B cell (primary cell): ENCODE measurements at regions not wholly inside any gene's neighbourhood (a gene's known extent, or its start where the extent isn't known, plus 50 kb on each side); places are given as distances from the start of the nearest gene placed in this dataset.

Experiments used
- ATAC-seq: fragments of 200-7000 bp; cut with Tn5 transposase; one replicate; pipeline ENCODE4 v1.10.0; 2021; ENCODE audit warnings: low read depth, mild to moderate bottlenecking, moderate number of reproducible peaks, moderate library complexity
- CTCF ChIA-PET: fragments of 350-600 bp; sonication (Branson Sonifier 250); formaldehyde crosslinking; loops from one replicate; lab custom pipeline; 2021; ENCODE audit warnings: antibody characterized with exemption, inconsistent platforms; lab: Charles Lee
- POLR2A ChIA-PET: fragments of 350-600 bp; sonication (Branson Sonifier 250); formaldehyde crosslinking; loops from one replicate; lab custom pipeline; 2021; ENCODE audit warnings: antibody characterized with exemption; lab: Charles Lee
- DNase-seq: peaks from one replicate; pipeline ENCODE4 v3.0.0; 2013
- H2AFZ ChIP-seq: 2 replicates; pipeline ENCODE4 v1.6.1; 2012; ENCODE audit warnings: mild to moderate bottlenecking, low read depth, low read length; ENCODE audit not compliant: insufficient read depth, poor library complexity, severe bottlenecking
- H3K27ac ChIP-seq, 2 donors: 1 replicate in 1 of 2; 2 replicates in 1 of 2; pipeline ENCODE4 v1.5.1; 2012 to 2013; ENCODE audit warnings: low read length in 2 of 2, mild to moderate bottlenecking in 2 of 2, moderate library complexity in 1 of 2
- H3K27me3 ChIP-seq, 4 experiments: fragments of 200-600 bp in 1 of 4; sonication (generic) in 1 of 4; replicated peaks in 1 of 4; 1 replicate in 2 of 4; 2 replicates in 2 of 4; pipeline versions ENCODE4 v1.6.1 to v1.7.0; 2013 to 2016; ENCODE audit warnings: low read length in 3 of 4, mild to moderate bottlenecking in 2 of 4, mixed read lengths in 1 of 4, moderate library complexity in 1 of 4; ENCODE audit not compliant: insufficient read depth in 4 of 4, control insufficient read depth in 3 of 4; ENCODE audit errors: control extremely low read depth in 1 of 4
- H3K36me3 ChIP-seq, 2 experiments: replicated peaks in 1 of 2; 1 replicate in 1 of 2; 2 replicates in 1 of 2; pipeline versions ENCODE4 v1.6.1 to v1.7.1; 2013; ENCODE audit warnings: low read length in 1 of 2; ENCODE audit not compliant: insufficient read depth in 2 of 2, control insufficient read depth in 1 of 2; ENCODE audit errors: control extremely low read depth in 1 of 2, extremely low read depth in 1 of 2
- H3K4me1 ChIP-seq, 2 donors: fragments of 200-600 bp in 1 of 2; sonication (generic) in 1 of 2; 1 replicate in 1 of 2; 2 replicates in 1 of 2; pipeline versions ENCODE4 v1.5.1 to v1.6.1; 2013 to 2017; ENCODE audit warnings: low read length in 2 of 2; ENCODE audit not compliant: control insufficient read depth in 2 of 2, insufficient read depth in 2 of 2
- H3K4me2 ChIP-seq: replicated peaks from 2 replicates; pipeline ENCODE3; 2012; ENCODE audit warnings: mild to moderate bottlenecking, low read depth, low read length; ENCODE audit not compliant: poor library complexity, severe bottlenecking
- H3K4me3 ChIP-seq, 5 experiments: fragments of 200-600 bp in 1 of 5; sonication (generic) in 1 of 5; 1 replicate in 3 of 5; 2 replicates in 2 of 5; pipeline versions ENCODE4 v1.5.1 to v1.7.0; 2011 to 2016; ENCODE audit warnings: low read length in 4 of 5, mild to moderate bottlenecking in 4 of 5, low read depth in 2 of 5, control low read depth in 1 of 5, moderate library complexity in 1 of 5; ENCODE audit not compliant: insufficient read depth in 1 of 5; ENCODE audit errors: control extremely low read depth in 1 of 5, extremely low read depth in 1 of 5
- H3K79me2 ChIP-seq: fragments of 200-600 bp; sonication (generic); one replicate; pipeline ENCODE4 v1.6.0; 2016; ENCODE audit warnings: low read length; ENCODE audit not compliant: control insufficient read depth, insufficient read depth
- H3K9ac ChIP-seq: fragments of 200-600 bp; sonication (generic); 2 replicates; pipeline ENCODE4 v1.6.1; 2017; ENCODE audit warnings: mild to moderate bottlenecking, low read length, moderate library complexity
- H3K9me3 ChIP-seq, 3 donors: one replicate each; pipeline versions ENCODE4 v1.6.1 to v1.7.1; 2013; ENCODE audit warnings: low read length in 2 of 3; ENCODE audit not compliant: control insufficient read depth in 2 of 3, insufficient read depth in 1 of 3; ENCODE audit errors: control extremely low read depth in 1 of 3
- H4K20me1 ChIP-seq: 2 replicates; pipeline ENCODE4 v1.6.0; 2012; ENCODE audit warnings: mild to moderate bottlenecking, low read length; ENCODE audit not compliant: insufficient read depth, control insufficient read depth, poor library complexity, severe bottlenecking
- H3K27ac Mint-ChIP-seq: one replicate; pipeline ENCODE4 v1.8.0; 2021; ENCODE audit warnings: mixed read lengths
- H3K27me3 Mint-ChIP-seq: one replicate; pipeline ENCODE4 v1.8.0; 2021; ENCODE audit warnings: mixed read lengths
- H3K4me1 Mint-ChIP-seq: one replicate; pipeline ENCODE4 v1.8.0; 2021; ENCODE audit warnings: mixed read lengths
- H3K4me3 Mint-ChIP-seq: one replicate; pipeline ENCODE4 v1.8.0; 2021; ENCODE audit warnings: mixed read lengths
- H3K9me3 Mint-ChIP-seq: one replicate; pipeline ENCODE4 v1.8.0; 2022; ENCODE audit warnings: mixed read lengths; ENCODE audit not compliant: insufficient read depth
- CTCF ChIP-seq: fragments of 200-600 bp; IDR thresholded peaks from one replicate; pipeline ENCODE4 v1.8.0; 2022; ENCODE audit warnings: antibody characterized with exemption, mild to moderate bottlenecking
- EZH2 ChIP-seq: IDR thresholded peaks from 2 replicates; pipeline ENCODE4 v1.6.1; 2012; ENCODE audit warnings: borderline replicate concordance, low read depth, mild to moderate bottlenecking, moderate library complexity, low read length; ENCODE audit not compliant: insufficient read depth, poor library complexity, severe bottlenecking
- WGBS: methylation state at CpG from one replicate; pipeline ENCODE4 v1.1.5; 2013; ENCODE audit warnings: missing lambda C conversion rate; ENCODE audit not compliant: insufficient coverage; 5-methylcytosine and 5-hydroxymethylcytosine counted together
- intact Hi-C: fragments of 100-400 bp; cut with micrococcal nuclease; formaldehyde crosslinking; loops from one replicate; pipeline ENCODE4 v1.10.0; 2022

- no peaks in the 10 kb centered on the region for H3K27me3 ChIP-seq
- peaks cover 4% of the 10 kb centered on the region for H3K9me3 Mint-ChIP-seq
- no peaks in the 10 kb centered on the region for H3K36me3 ChIP-seq
- H3K4me2 ChIP-seq = no peak overlapping the region
- no peak overlapping the region for H2AFZ ChIP-seq
- ATAC-seq (no peak), DNase-seq (no peak)
- H3K4me1 Mint-ChIP-seq = no peaks in the 10 kb centered on the region
- no peak overlapping the region for H3K4me3 Mint-ChIP-seq
- H3K27ac ChIP-seq = no peak overlapping the region
- no peak overlapping the region for H3K9ac ChIP-seq
- ChIA-PET POLR2A (no interaction called here), CTCF (no interaction called here)
- intact Hi-C loops = no loop called here
- WGBS = 50% methylated on average over 1 of the region's 5 CpGs
- no peaks in the 10 kb centered on the region for H3K79me2 ChIP-seq
- H3K27me3 Mint-ChIP-seq = no peaks in the 10 kb centered on the region
- no peak overlapping the region for H3K27ac Mint-ChIP-seq
- H3K9me3 ChIP-seq = peaks cover 0 to 3% (median 0%) of the 10 kb centered on the region in 3 donors
- H3K4me1 ChIP-seq = no peaks in the 10 kb centered on the region
- no peaks in the 10 kb centered on the region for H4K20me1 ChIP-seq
- H3K4me3 ChIP-seq = no peak overlapping the region
- TF ChIP-seq EZH2 (no peak), CTCF (no peak)
These were observed 163.7 kb upstream of the CDC14C start for GRCh38 chr7:48760528-48761265.

DNA sequence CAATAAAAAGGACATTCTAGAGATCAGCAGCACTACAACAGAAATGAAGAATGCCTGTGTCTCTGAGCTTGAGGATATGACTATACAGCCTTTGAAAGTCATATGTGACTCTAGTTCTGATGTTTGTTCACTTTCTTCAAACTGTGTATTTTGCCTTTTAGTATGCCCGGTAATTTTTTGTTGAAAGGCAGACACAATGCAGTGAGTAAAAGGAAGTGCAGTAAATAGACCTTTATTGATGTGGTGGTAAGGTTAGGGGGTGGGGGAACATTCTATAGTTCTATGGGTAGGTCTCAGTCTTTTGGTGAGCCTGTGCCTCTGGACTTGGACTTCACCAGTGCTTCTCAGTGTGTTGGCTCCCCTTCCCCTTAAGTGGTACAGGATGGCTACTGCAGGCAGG lies 143.5 kb upstream of the CDC14C start:
- Mint-ChIP-seq H3K9me3 (peaks cover 3% of the 10 kb centered on the region), H3K27ac (no peak overlapping the region), H3K4me1 (no peaks in the 10 kb centered on the region), H3K27me3 (no peaks in the 10 kb centered on the region), H3K4me3 (no peak overlapping the region)
- Histone ChIP-seq H3K36me3 (no peaks in the 10 kb centered on the region), H3K4me2 (no peak overlapping the region), H3K9ac (no peak overlapping the region), H3K9me3 (no peaks in the 10 kb centered on the region), H3K79me2 (no peaks in the 10 kb centered on the region), H3K27me3 (no peaks in the 10 kb centered on the region), H3K4me3 (no peak overlapping the region), H2AFZ (no peak overlapping the region), H3K27ac (no peak overlapping the region), H3K4me1 (no peaks in the 10 kb centered on the region), H4K20me1 (no peaks in the 10 kb centered on the region)
- ATAC-seq (no peak), DNase-seq (no peak)
- 100% methylated on average over 1 of the region's 1 CpG for WGBS
- intact Hi-C loops = no loop called here
- TF ChIP-seq CTCF (no peak), EZH2 (no peak)
- ChIA-PET CTCF (no interaction called here), POLR2A (no interaction called here)
